ENCODE measurements at regions not wholly inside any gene's neighbourhood (a gene's known extent, or its start where the extent isn't known, plus 50 kb on each side); places are given as distances from the start of the nearest gene placed in this dataset.

DNA sequence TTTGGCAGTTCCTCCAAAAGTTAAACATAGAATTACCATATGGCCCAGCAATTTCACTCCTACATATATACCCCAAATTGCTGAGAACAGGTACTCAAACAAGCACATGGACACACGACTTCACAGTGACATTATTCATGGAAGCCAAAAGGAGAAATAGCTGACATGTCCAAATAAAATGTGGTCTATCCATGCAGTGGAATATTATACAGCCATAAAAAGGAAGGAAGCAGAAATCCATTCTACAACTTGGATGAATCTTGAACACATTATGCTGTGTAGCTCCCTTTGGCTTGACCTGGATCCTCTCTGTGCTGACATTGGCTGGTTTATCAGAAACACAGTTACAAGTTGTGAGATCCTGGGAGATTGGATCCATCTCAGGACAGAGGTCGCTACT lies 370.9 kb upstream of the EEF2KMT start:
- ChIA-PET CTCF (no interaction called here), POLR2A (no interaction called here)
- no peak for DNase-seq (ENCODE audit: low read depth, low spot score)
- TF ChIP-seq CTCF (IDR thresholded peaks at IDR 0.05; ENCODE audit: insufficient read depth, low read length, missing control alignments), result no peak
- H3K4me3 ChIP-seq (ENCODE audit: low read depth, low read length), result no peak overlapping the region

GRCh38 chr16:5467552-5467951 lies 370.0 kb upstream of the EEF2KMT start:
- POLR2A ChIA-PET, result no interaction called here
- no peak for TF ChIP-seq CTCF (IDR thresholded peaks at IDR 0.05; ENCODE audit: insufficient read depth, low read length, missing control alignments)
- CTCF ChIA-PET, result no interaction called here

DNA sequence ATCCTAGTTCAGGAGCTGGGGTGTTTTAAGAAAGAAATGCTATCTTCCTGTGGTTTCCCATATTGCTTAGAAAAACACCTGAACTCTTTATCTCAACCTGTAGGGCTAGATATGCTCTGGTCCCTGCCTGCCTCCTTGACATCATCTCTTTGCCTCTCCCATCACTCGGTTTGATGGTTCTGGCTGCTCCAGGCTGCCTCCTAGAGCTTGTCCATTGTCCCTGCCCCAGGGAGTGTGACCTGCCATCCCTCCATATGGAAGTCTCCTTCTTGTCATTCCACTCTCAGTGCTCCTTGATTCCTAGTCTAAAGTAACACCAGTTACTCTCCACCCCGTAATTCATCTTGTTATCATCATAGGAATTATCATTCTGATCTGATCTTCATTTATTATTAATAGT lies 369.0 kb upstream of the EEF2KMT start:
- POLR2A ChIA-PET, result no interaction called here
- CTCF ChIA-PET, result no interaction called here
- DNase-seq (ENCODE audit: low read depth, low spot score), result no peak

More at GRCh38 chr16:5467552-5467951, 370.0 kb upstream of the EEF2KMT start:
- no peak overlapping the region for H3K4me3 ChIP-seq (ENCODE audit: low read depth, low read length)
- no peak for DNase-seq (ENCODE audit: low read depth, low spot score)

GRCh38 chr16:5465714-5466113 lies 368.1 kb upstream of the EEF2KMT start:
- no peak for DNase-seq (ENCODE audit: low read depth, low spot score)
- ChIA-PET CTCF (no interaction called here), POLR2A (no interaction called here)
- H3K4me3 ChIP-seq (ENCODE audit: low read depth, low read length), result no peak overlapping the region
- TF ChIP-seq CTCF (IDR thresholded peaks at IDR 0.05; ENCODE audit: insufficient read depth, low read length, missing control alignments), result no peak

More for the DNA sequence above, 369.0 kb upstream of the EEF2KMT start:
- no peak for TF ChIP-seq CTCF (IDR thresholded peaks at IDR 0.05; ENCODE audit: insufficient read depth, low read length, missing control alignments)
- no peak overlapping the region for H3K4me3 ChIP-seq (ENCODE audit: low read depth, low read length)

GRCh38 chr16:5463820-5464219 lies 366.2 kb upstream of the EEF2KMT start:
- no peak overlapping the region for H3K4me3 ChIP-seq (ENCODE audit: low read depth, low read length)
- no peak for TF ChIP-seq CTCF (IDR thresholded peaks at IDR 0.05; ENCODE audit: insufficient read depth, low read length, missing control alignments)
- CTCF ChIA-PET, result no interaction called here
- POLR2A ChIA-PET, result no interaction called here
- no peak for DNase-seq (ENCODE audit: low read depth, low spot score)

DNA sequence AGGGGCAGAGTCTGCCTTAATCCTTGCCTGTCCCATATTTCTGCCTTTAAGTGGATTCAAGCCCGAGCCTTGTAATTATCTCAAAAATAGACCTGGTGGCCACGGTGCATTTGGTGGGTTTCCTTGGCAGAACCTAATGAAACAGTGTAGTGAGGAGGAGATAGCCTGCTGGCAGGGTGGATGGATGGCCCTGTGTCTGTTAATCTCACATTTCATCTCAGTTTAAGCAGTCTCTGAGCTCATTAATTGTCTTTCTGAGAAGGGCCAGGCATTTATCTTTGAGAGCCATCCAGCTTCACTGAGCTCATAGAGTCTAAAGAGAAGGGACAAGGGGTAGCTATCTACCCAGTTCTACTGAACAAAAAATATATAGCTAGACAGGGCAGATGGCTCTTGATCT lies 364.0 kb upstream of the EEF2KMT start:
- POLR2A ChIA-PET, result no interaction called here
- no peak for TF ChIP-seq CTCF (IDR thresholded peaks at IDR 0.05; ENCODE audit: insufficient read depth, low read length, missing control alignments)
- DNase-seq (ENCODE audit: low read depth, low spot score), result no peak
- no peak overlapping the region for H3K4me3 ChIP-seq (ENCODE audit: low read depth, low read length)
- CTCF ChIA-PET, result no interaction called here

Measured in AG04449 (cell line).